Ovary (tissue), 3 donors: ENCODE measurements at regions not wholly inside any gene's neighbourhood (a gene's known extent, or its start where the extent isn't known, plus 50 kb on each side); places are given as distances from the start of the nearest gene placed in this dataset.

Experiments
- EP300 ChIP-seq: sonication (generic); formaldehyde crosslinking; IDR thresholded peaks from one replicate; pipeline ENCODE4 v1.6.1; 2017; ENCODE audit warnings: antibody characterized with exemption
- POLR2A ChIP-seq: fragments of 450-650 bp; IDR thresholded peaks from one replicate; pipeline ENCODE4 v1.6.1; 2017; ENCODE audit warnings: antibody characterized with exemption, mild to moderate bottlenecking, moderate library complexity
- TF ChIP-seq, protein P1 (sequence below), 3 donors: fragments of 450-650 bp in 2 of 3; fragments of 200-600 bp in 1 of 3; IDR thresholded peaks; one replicate each; pipeline versions ENCODE4 v1.5.1 to v1.8.0; 2016 to 2022; ENCODE audit warnings: antibody characterized with exemption in 3 of 3, mild to moderate bottlenecking in 1 of 3
- donor health status: DM: no; HTN: no; CAD: no.

DNA sequence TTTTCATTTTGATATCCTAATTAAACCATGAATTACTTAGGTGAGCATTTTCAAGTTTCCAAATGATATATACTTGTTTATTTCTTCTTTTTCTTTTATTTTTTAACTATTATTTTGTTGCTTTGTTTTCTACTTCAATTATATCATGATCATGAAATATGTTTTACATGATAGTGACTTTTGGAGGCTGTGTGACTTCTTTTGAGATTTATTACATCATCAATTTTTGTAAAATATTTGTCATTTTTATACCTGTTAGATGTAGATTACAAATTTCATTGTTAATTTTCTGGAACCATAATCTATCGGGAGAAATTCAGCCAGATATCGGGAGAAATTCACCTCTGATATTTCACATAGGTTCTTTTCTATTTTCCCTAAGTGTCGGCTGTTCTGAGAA lies 228.6 kb downstream of the RAD51AP2 start:
- TF ChIP-seq, protein P1, sequence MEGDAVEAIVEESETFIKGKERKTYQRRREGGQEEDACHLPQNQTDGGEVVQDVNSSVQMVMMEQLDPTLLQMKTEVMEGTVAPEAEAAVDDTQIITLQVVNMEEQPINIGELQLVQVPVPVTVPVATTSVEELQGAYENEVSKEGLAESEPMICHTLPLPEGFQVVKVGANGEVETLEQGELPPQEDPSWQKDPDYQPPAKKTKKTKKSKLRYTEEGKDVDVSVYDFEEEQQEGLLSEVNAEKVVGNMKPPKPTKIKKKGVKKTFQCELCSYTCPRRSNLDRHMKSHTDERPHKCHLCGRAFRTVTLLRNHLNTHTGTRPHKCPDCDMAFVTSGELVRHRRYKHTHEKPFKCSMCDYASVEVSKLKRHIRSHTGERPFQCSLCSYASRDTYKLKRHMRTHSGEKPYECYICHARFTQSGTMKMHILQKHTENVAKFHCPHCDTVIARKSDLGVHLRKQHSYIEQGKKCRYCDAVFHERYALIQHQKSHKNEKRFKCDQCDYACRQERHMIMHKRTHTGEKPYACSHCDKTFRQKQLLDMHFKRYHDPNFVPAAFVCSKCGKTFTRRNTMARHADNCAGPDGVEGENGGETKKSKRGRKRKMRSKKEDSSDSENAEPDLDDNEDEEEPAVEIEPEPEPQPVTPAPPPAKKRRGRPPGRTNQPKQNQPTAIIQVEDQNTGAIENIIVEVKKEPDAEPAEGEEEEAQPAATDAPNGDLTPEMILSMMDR (IDR thresholded peaks at IDR 0.05) = no peak
- TF ChIP-seq POLR2A = no peak
- TF ChIP-seq EP300 = no peak
